SU-DHL-6 (cell line): ENCODE measurements at regions not wholly inside any gene's neighbourhood (a gene's known extent, or its start where the extent isn't known, plus 50 kb on each side); places are given as distances from the start of the nearest gene placed in this dataset.

ENCODE experiments used
- CTCF ChIP-seq: fragments of 200-600 bp; sonication (generic); IDR thresholded peaks from one replicate; pipeline ENCODE4 v1.5.1; 2017; ENCODE audit warnings: antibody characterized with exemption, mild to moderate bottlenecking, low read length, moderate library complexity; ENCODE audit not compliant: insufficient read depth, poor library complexity, severe bottlenecking
- EZH2phosphoT487 ChIP-seq: fragments of 200-600 bp; sonication (generic), shearing (Covaris generic); conservative IDR thresholded peaks from 2 replicates; pipeline ENCODE4 v1.6.1; 2018; ENCODE audit warnings: mild to moderate bottlenecking, antibody characterized with exemption, low read length, moderate library complexity, mixed read lengths

- TF ChIP-seq CTCF (no peak), EZH2phosphoT487 (no peak)
Measured at GRCh38 chr12:131350943-131351318, 360.0 kb upstream of the SFSWAP start.
